B cell (primary cell): ENCODE measurements at regions not wholly inside any gene's neighbourhood (a gene's known extent, or its start where the extent isn't known, plus 50 kb on each side); places are given as distances from the start of the nearest gene placed in this dataset.

Experiments used
- ATAC-seq: fragments of 200-7000 bp; cut with Tn5 transposase; one replicate; pipeline ENCODE4 v1.10.0; 2021; ENCODE audit warnings: low read depth, mild to moderate bottlenecking, moderate number of reproducible peaks, moderate library complexity
- CTCF ChIA-PET: fragments of 350-600 bp; sonication (Branson Sonifier 250); formaldehyde crosslinking; loops from one replicate; lab custom pipeline; 2021; ENCODE audit warnings: antibody characterized with exemption, inconsistent platforms; lab: Charles Lee
- POLR2A ChIA-PET: fragments of 350-600 bp; sonication (Branson Sonifier 250); formaldehyde crosslinking; loops from one replicate; lab custom pipeline; 2021; ENCODE audit warnings: antibody characterized with exemption; lab: Charles Lee
- DNase-seq: peaks from one replicate; pipeline ENCODE4 v3.0.0; 2013
- H2AFZ ChIP-seq: 2 replicates; pipeline ENCODE4 v1.6.1; 2012; ENCODE audit warnings: mild to moderate bottlenecking, low read depth, low read length; ENCODE audit not compliant: insufficient read depth, poor library complexity, severe bottlenecking
- H3K27ac ChIP-seq, 2 donors: 1 replicate in 1 of 2; 2 replicates in 1 of 2; pipeline ENCODE4 v1.5.1; 2012 to 2013; ENCODE audit warnings: low read length in 2 of 2, mild to moderate bottlenecking in 2 of 2, moderate library complexity in 1 of 2
- H3K27me3 ChIP-seq, 4 experiments: fragments of 200-600 bp in 1 of 4; sonication (generic) in 1 of 4; replicated peaks in 1 of 4; 1 replicate in 2 of 4; 2 replicates in 2 of 4; pipeline versions ENCODE4 v1.6.1 to v1.7.0; 2013 to 2016; ENCODE audit warnings: low read length in 3 of 4, mild to moderate bottlenecking in 2 of 4, mixed read lengths in 1 of 4, moderate library complexity in 1 of 4; ENCODE audit not compliant: insufficient read depth in 4 of 4, control insufficient read depth in 3 of 4; ENCODE audit errors: control extremely low read depth in 1 of 4
- H3K36me3 ChIP-seq, 2 experiments: replicated peaks in 1 of 2; 1 replicate in 1 of 2; 2 replicates in 1 of 2; pipeline versions ENCODE4 v1.6.1 to v1.7.1; 2013; ENCODE audit warnings: low read length in 1 of 2; ENCODE audit not compliant: insufficient read depth in 2 of 2, control insufficient read depth in 1 of 2; ENCODE audit errors: control extremely low read depth in 1 of 2, extremely low read depth in 1 of 2
- H3K4me1 ChIP-seq, 2 donors: fragments of 200-600 bp in 1 of 2; sonication (generic) in 1 of 2; 1 replicate in 1 of 2; 2 replicates in 1 of 2; pipeline versions ENCODE4 v1.5.1 to v1.6.1; 2013 to 2017; ENCODE audit warnings: low read length in 2 of 2; ENCODE audit not compliant: control insufficient read depth in 2 of 2, insufficient read depth in 2 of 2
- H3K4me2 ChIP-seq: replicated peaks from 2 replicates; pipeline ENCODE3; 2012; ENCODE audit warnings: mild to moderate bottlenecking, low read depth, low read length; ENCODE audit not compliant: poor library complexity, severe bottlenecking
- H3K4me3 ChIP-seq, 5 experiments: fragments of 200-600 bp in 1 of 5; sonication (generic) in 1 of 5; 1 replicate in 3 of 5; 2 replicates in 2 of 5; pipeline versions ENCODE4 v1.5.1 to v1.7.0; 2011 to 2016; ENCODE audit warnings: low read length in 4 of 5, mild to moderate bottlenecking in 4 of 5, low read depth in 2 of 5, control low read depth in 1 of 5, moderate library complexity in 1 of 5; ENCODE audit not compliant: insufficient read depth in 1 of 5; ENCODE audit errors: control extremely low read depth in 1 of 5, extremely low read depth in 1 of 5
- H3K79me2 ChIP-seq: fragments of 200-600 bp; sonication (generic); one replicate; pipeline ENCODE4 v1.6.0; 2016; ENCODE audit warnings: low read length; ENCODE audit not compliant: control insufficient read depth, insufficient read depth
- H3K9ac ChIP-seq: fragments of 200-600 bp; sonication (generic); 2 replicates; pipeline ENCODE4 v1.6.1; 2017; ENCODE audit warnings: mild to moderate bottlenecking, low read length, moderate library complexity
- H3K9me3 ChIP-seq, 3 donors: one replicate each; pipeline versions ENCODE4 v1.6.1 to v1.7.1; 2013; ENCODE audit warnings: low read length in 2 of 3; ENCODE audit not compliant: control insufficient read depth in 2 of 3, insufficient read depth in 1 of 3; ENCODE audit errors: control extremely low read depth in 1 of 3
- H4K20me1 ChIP-seq: 2 replicates; pipeline ENCODE4 v1.6.0; 2012; ENCODE audit warnings: mild to moderate bottlenecking, low read length; ENCODE audit not compliant: insufficient read depth, control insufficient read depth, poor library complexity, severe bottlenecking
- H3K27ac Mint-ChIP-seq: one replicate; pipeline ENCODE4 v1.8.0; 2021; ENCODE audit warnings: mixed read lengths
- H3K27me3 Mint-ChIP-seq: one replicate; pipeline ENCODE4 v1.8.0; 2021; ENCODE audit warnings: mixed read lengths
- H3K4me1 Mint-ChIP-seq: one replicate; pipeline ENCODE4 v1.8.0; 2021; ENCODE audit warnings: mixed read lengths
- H3K4me3 Mint-ChIP-seq: one replicate; pipeline ENCODE4 v1.8.0; 2021; ENCODE audit warnings: mixed read lengths
- H3K9me3 Mint-ChIP-seq: one replicate; pipeline ENCODE4 v1.8.0; 2022; ENCODE audit warnings: mixed read lengths; ENCODE audit not compliant: insufficient read depth
- EZH2 ChIP-seq: IDR thresholded peaks from 2 replicates; pipeline ENCODE4 v1.6.1; 2012; ENCODE audit warnings: borderline replicate concordance, low read depth, mild to moderate bottlenecking, moderate library complexity, low read length; ENCODE audit not compliant: insufficient read depth, poor library complexity, severe bottlenecking
- WGBS: methylation state at CpG from one replicate; pipeline ENCODE4 v1.1.5; 2013; ENCODE audit warnings: missing lambda C conversion rate; ENCODE audit not compliant: insufficient coverage; 5-methylcytosine and 5-hydroxymethylcytosine counted together
- intact Hi-C: fragments of 100-400 bp; cut with micrococcal nuclease; formaldehyde crosslinking; loops from one replicate; pipeline ENCODE4 v1.10.0; 2022
- TF ChIP-seq, protein P1 (sequence below): fragments of 200-600 bp; IDR thresholded peaks from one replicate; pipeline ENCODE4 v1.8.0; 2022; ENCODE audit warnings: antibody characterized with exemption, mild to moderate bottlenecking

GRCh38 chr6:126743076-126743475 is 375.4 kb upstream of the RSPO3 start:
- Histone ChIP-seq H3K79me2 (no peaks in the 10 kb centered on the region), H3K4me2 (no peak overlapping the region), H2AFZ (no peak overlapping the region), H3K9me3 (peaks cover 0 to 4% (median 0%) of the 10 kb centered on the region in 3 donors), H3K27ac (no peak overlapping the region), H3K9ac (no peak overlapping the region), H3K27me3 (no peaks in the 10 kb centered on the region), H3K36me3 (no peaks in the 10 kb centered on the region), H3K4me3 (no peak overlapping the region), H4K20me1 (no peaks in the 10 kb centered on the region), H3K4me1 (no peaks in the 10 kb centered on the region)
- H3K4me1 Mint-ChIP-seq = no peaks in the 10 kb centered on the region
- WGBS = no CpG with 5 or more reads among the region's 3 CpGs
- no peaks in the 10 kb centered on the region for H3K27me3 Mint-ChIP-seq
- ChIA-PET CTCF (no interaction called here), POLR2A (no interaction called here)
- no peak for DNase-seq
- H3K9me3 Mint-ChIP-seq = peaks cover 3% of the 10 kb centered on the region
- intact Hi-C loops = no loop called here
- H3K27ac Mint-ChIP-seq = no peak overlapping the region
- no peak for TF ChIP-seq EZH2
- TF ChIP-seq, protein P1, sequence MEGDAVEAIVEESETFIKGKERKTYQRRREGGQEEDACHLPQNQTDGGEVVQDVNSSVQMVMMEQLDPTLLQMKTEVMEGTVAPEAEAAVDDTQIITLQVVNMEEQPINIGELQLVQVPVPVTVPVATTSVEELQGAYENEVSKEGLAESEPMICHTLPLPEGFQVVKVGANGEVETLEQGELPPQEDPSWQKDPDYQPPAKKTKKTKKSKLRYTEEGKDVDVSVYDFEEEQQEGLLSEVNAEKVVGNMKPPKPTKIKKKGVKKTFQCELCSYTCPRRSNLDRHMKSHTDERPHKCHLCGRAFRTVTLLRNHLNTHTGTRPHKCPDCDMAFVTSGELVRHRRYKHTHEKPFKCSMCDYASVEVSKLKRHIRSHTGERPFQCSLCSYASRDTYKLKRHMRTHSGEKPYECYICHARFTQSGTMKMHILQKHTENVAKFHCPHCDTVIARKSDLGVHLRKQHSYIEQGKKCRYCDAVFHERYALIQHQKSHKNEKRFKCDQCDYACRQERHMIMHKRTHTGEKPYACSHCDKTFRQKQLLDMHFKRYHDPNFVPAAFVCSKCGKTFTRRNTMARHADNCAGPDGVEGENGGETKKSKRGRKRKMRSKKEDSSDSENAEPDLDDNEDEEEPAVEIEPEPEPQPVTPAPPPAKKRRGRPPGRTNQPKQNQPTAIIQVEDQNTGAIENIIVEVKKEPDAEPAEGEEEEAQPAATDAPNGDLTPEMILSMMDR = no peak
- no peak for ATAC-seq
- no peak overlapping the region for H3K4me3 Mint-ChIP-seq

- H3K27me3 Mint-ChIP-seq = no peaks in the 10 kb centered on the region
- no peaks in the 10 kb centered on the region for H3K4me1 ChIP-seq
- 83% methylated on average over 2 of the region's 4 CpGs for WGBS
- TF ChIP-seq, protein P1 = no peak
- TF ChIP-seq EZH2 = no peak
- no peaks in the 10 kb centered on the region for H3K4me1 Mint-ChIP-seq
- no peak overlapping the region for H3K4me2 ChIP-seq
- DNase-seq = no peak
- no peaks in the 10 kb centered on the region for H3K36me3 ChIP-seq
- H3K27ac ChIP-seq = no peak overlapping the region
- no peak overlapping the region for H3K27ac Mint-ChIP-seq
- no peaks in the 10 kb centered on the region for H3K79me2 ChIP-seq
- H4K20me1 ChIP-seq = no peaks in the 10 kb centered on the region
- H2AFZ ChIP-seq = no peak overlapping the region
- H3K27me3 ChIP-seq = no peaks in the 10 kb centered on the region
- intact Hi-C loops = no loop called here
- no peak for ATAC-seq
- no peak overlapping the region for H3K9ac ChIP-seq
- H3K4me3 ChIP-seq = no peak overlapping the region
- POLR2A ChIA-PET = no interaction called here
- H3K9me3 Mint-ChIP-seq = peaks cover 3% of the 10 kb centered on the region
- H3K4me3 Mint-ChIP-seq = no peak overlapping the region
- H3K9me3 ChIP-seq = peaks cover 0 to 4% (median 0%) of the 10 kb centered on the region in 3 donors
- CTCF ChIA-PET = no interaction called here
These were observed 370.5 kb upstream of the RSPO3 start for GRCh38 chr6:126747728-126748540.
